CD14-positive monocyte (primary cell): ENCODE measurements at regions not wholly inside any gene's neighbourhood (a gene's known extent, or its start where the extent isn't known, plus 50 kb on each side); places are given as distances from the start of the nearest gene placed in this dataset.

Source experiments
- DNase-seq, 3 donors: peaks; one replicate each; pipeline ENCODE4 v3.0.0-alpha.2; 2011 to 2022
- H2AFZ ChIP-seq: 2 replicates; pipeline ENCODE4 v1.6.0; 2012; ENCODE audit warnings: mild to moderate bottlenecking, low read depth, low read length, inconsistent platforms; ENCODE audit not compliant: insufficient read depth, poor library complexity, severe bottlenecking
- H3K27ac ChIP-seq, 2 donors: 1 replicate in 1 of 2; 2 replicates in 1 of 2; pipeline ENCODE4 v1.5.1; 2012 to 2013; ENCODE audit warnings: low read length in 2 of 2, control low read depth in 1 of 2, inconsistent platforms in 1 of 2, low read depth in 1 of 2, mild to moderate bottlenecking in 1 of 2
- H3K27me3 ChIP-seq, 2 donors: one replicate each; pipeline versions ENCODE4 v1.6.0 to v1.6.1; 2011 to 2013; ENCODE audit warnings: low read length in 2 of 2; ENCODE audit not compliant: control insufficient read depth in 2 of 2, insufficient read depth in 2 of 2
- H3K36me3 ChIP-seq, 2 donors: replicated peaks in 1 of 2; 1 replicate in 1 of 2; 2 replicates in 1 of 2; pipeline versions ENCODE4 v1.5.1 to v1.6.1; 2012 to 2013; ENCODE audit warnings: low read length in 2 of 2, control low read depth in 1 of 2, inconsistent platforms in 1 of 2, mild to moderate bottlenecking in 1 of 2; ENCODE audit not compliant: insufficient read depth in 2 of 2, control insufficient read depth in 1 of 2
- H3K4me1 ChIP-seq, 2 donors: 1 replicate in 1 of 2; 2 replicates in 1 of 2; pipeline versions ENCODE4 v1.5.1 to v1.6.1; 2012 to 2013; ENCODE audit warnings: low read length in 2 of 2, control low read depth in 1 of 2, inconsistent platforms in 1 of 2, mild to moderate bottlenecking in 1 of 2, moderate library complexity in 1 of 2; ENCODE audit not compliant: insufficient read depth in 2 of 2, control insufficient read depth in 1 of 2
- H3K4me2 ChIP-seq: replicated peaks from 2 replicates; pipeline ENCODE3; 2012; ENCODE audit warnings: low read length, moderate library complexity, mild to moderate bottlenecking; ENCODE audit not compliant: poor library complexity, severe bottlenecking; ENCODE audit errors: extremely low read depth
- H3K4me3 ChIP-seq, 3 experiments: fragments of 200-600 bp in 1 of 3; sonication (generic) in 1 of 3; replicated peaks in 1 of 3; 1 replicate in 2 of 3; 2 replicates in 1 of 3; pipeline ENCODE4 v1.5.1; 2011 to 2013; ENCODE audit warnings: low read length in 3 of 3, mild to moderate bottlenecking in 3 of 3, control low read depth in 2 of 3, low read depth in 2 of 3, inconsistent platforms in 1 of 3, moderate library complexity in 1 of 3
- H3K79me2 ChIP-seq: 2 replicates; pipeline ENCODE4 v1.6.0; 2012; ENCODE audit warnings: mild to moderate bottlenecking, control low read depth, inconsistent platforms, low read length, moderate library complexity; ENCODE audit not compliant: insufficient read depth
- H3K9ac ChIP-seq: 2 replicates; pipeline ENCODE4 v1.6.0; 2017; ENCODE audit warnings: low read length, mild to moderate bottlenecking; ENCODE audit not compliant: insufficient read depth, poor library complexity, severe bottlenecking
- H3K9me3 ChIP-seq, 2 donors: replicated peaks in 1 of 2; 1 replicate in 1 of 2; 2 replicates in 1 of 2; pipeline versions ENCODE4 v1.5.1 to v1.6.1; 2012 to 2013; ENCODE audit warnings: low read length in 2 of 2, control low read depth in 1 of 2; ENCODE audit not compliant: control insufficient read depth in 1 of 2, insufficient read depth in 1 of 2
- H4K20me1 ChIP-seq: 2 replicates; pipeline ENCODE4 v1.6.0; 2012; ENCODE audit warnings: mild to moderate bottlenecking, low read length, control low read depth, moderate library complexity; ENCODE audit not compliant: insufficient read depth
- H3K27ac Mint-ChIP-seq, 7 donors: one replicate each; pipeline ENCODE4 v1.8.0; 2020; ENCODE audit warnings: mild to moderate bottlenecking in 7 of 7, mixed read lengths in 7 of 7, moderate library complexity in 6 of 7, inconsistent platforms in 2 of 7
- H3K27me3 Mint-ChIP-seq, 3 donors: one replicate each; pipeline ENCODE4 v1.8.0; 2021 to 2022; ENCODE audit warnings: low read depth in 3 of 3, mild to moderate bottlenecking in 3 of 3, mixed read lengths in 3 of 3, moderate library complexity in 3 of 3, inconsistent platforms in 1 of 3
- H3K36me3 Mint-ChIP-seq, 2 donors: one replicate each; pipeline ENCODE4 v1.8.0; 2020; ENCODE audit warnings: mixed read lengths in 2 of 2, inconsistent platforms in 1 of 2, mild to moderate bottlenecking in 1 of 2
- H3K4me1 Mint-ChIP-seq: one replicate; pipeline ENCODE4 v1.8.0; 2020; ENCODE audit warnings: mild to moderate bottlenecking, mixed read lengths
- H3K4me3 Mint-ChIP-seq, 2 donors: one replicate each; pipeline ENCODE4 v1.8.0; 2020; ENCODE audit warnings: mild to moderate bottlenecking in 2 of 2, mixed read lengths in 2 of 2, moderate library complexity in 1 of 2
- H3K9me3 Mint-ChIP-seq, 7 donors: one replicate each; pipeline ENCODE4 v1.8.0; 2020 to 2022; ENCODE audit warnings: mixed read lengths in 7 of 7, mild to moderate bottlenecking in 6 of 7, moderate library complexity in 6 of 7, inconsistent platforms in 2 of 7
- CTCF ChIP-seq: fragments of 200-600 bp; IDR thresholded peaks from one replicate; pipeline ENCODE4 v1.8.0; 2022; ENCODE audit warnings: antibody characterized with exemption, mild to moderate bottlenecking
- WGBS: methylation state at CpG from one replicate; pipeline ENCODE4 v1.1.5; 2013; ENCODE audit warnings: missing lambda C conversion rate; ENCODE audit not compliant: insufficient coverage; 5-methylcytosine and 5-hydroxymethylcytosine counted together
- intact Hi-C, 2 donors: fragments of 100-400 bp; cut with micrococcal nuclease; formaldehyde crosslinking; loops; one replicate each; pipeline versions ENCODE4 v1.15.0 to v1.15.1; 2023

GRCh38 chr1:38376577-38376976 is 330.0 kb upstream of the POU3F1 start:
- Mint-ChIP-seq H3K9me3 (peaks cover 12 to 28% (median 21%) of the 10 kb centered on the region in 7 donors), H3K4me1 (no peaks in the 10 kb centered on the region), H3K4me3 (no peak overlapping the region), H3K27ac (no peak overlapping the region), H3K27me3 (peaks cover 8 to 13% (median 8%) of the 10 kb centered on the region in 3 donors), H3K36me3 (no peaks in the 10 kb centered on the region)
- Histone ChIP-seq H3K79me2 (no peaks in the 10 kb centered on the region), H3K4me2 (no peak overlapping the region), H3K36me3 (no peaks in the 10 kb centered on the region), H3K27me3 (no peaks in the 10 kb centered on the region), H3K4me1 (no peaks in the 10 kb centered on the region), H3K4me3 (no peak overlapping the region), H4K20me1 (no peaks in the 10 kb centered on the region), H2AFZ (no peak overlapping the region), H3K9me3 (peaks cover 15 to 16% of the 10 kb centered on the region in 2 donors), H3K9ac (no peak overlapping the region), H3K27ac (no peak overlapping the region)
- DNase-seq, result no peak
- no CpG with 5 or more reads among the region's 2 CpGs for WGBS
- no peak for TF ChIP-seq CTCF
- intact Hi-C loops, result no loop called here

GRCh38 chr1:38375035-38375434 is 328.4 kb upstream of the POU3F1 start:
- Histone ChIP-seq H3K27ac (no peak overlapping the region), H3K4me3 (no peak overlapping the region), H3K27me3 (peaks cover 0 to 5% of the 10 kb centered on the region in 2 donors), H4K20me1 (no peaks in the 10 kb centered on the region), H3K4me1 (no peaks in the 10 kb centered on the region), H3K79me2 (no peaks in the 10 kb centered on the region), H2AFZ (no peak overlapping the region), H3K4me2 (no peak overlapping the region), H3K9me3 (peaks cover 15 to 16% of the 10 kb centered on the region in 2 donors), H3K9ac (no peak overlapping the region), H3K36me3 (no peaks in the 10 kb centered on the region)
- DNase-seq, result no peak
- Mint-ChIP-seq H3K27me3 (peaks cover 6 to 14% (median 10%) of the 10 kb centered on the region in 3 donors), H3K9me3 (peaks cover 12 to 35% (median 24%) of the 10 kb centered on the region in 7 donors), H3K27ac (no peak overlapping the region), H3K4me1 (no peaks in the 10 kb centered on the region), H3K4me3 (no peak overlapping the region), H3K36me3 (no peaks in the 10 kb centered on the region)
- WGBS, result no CpG with 5 or more reads among the region's 1 CpG
- no peak for TF ChIP-seq CTCF
- intact Hi-C loops, result no loop called here
